ENCODE measurements at regions not wholly inside any gene's neighbourhood (a gene's known extent, or its start where the extent isn't known, plus 50 kb on each side); places are given as distances from the start of the nearest gene placed in this dataset.

DNA sequence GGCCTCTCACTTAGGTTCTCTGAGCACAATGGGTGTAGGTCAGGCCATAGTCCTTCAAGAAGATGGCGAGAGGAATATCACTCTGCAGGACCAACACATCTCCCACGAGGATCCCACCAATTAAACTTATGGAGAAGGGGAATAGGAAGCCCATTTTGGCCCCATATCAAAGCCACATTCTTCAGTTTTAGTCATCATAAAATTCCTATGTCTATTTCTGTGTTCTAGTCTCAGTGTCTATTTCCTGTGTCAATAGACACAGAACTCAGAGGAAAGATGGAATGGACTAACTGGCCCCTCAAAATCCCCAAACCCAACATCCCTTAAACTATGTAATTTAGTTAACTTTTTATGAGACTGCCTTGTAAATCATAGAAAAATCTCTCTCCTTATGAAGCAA lies 216.8 kb downstream of the HACE1 start:
- H3K4me3 ChIP-seq (ENCODE audit: low read depth, low read length): no peak overlapping the region
- no peak for DNase-seq (ENCODE audit: low read depth)
- TF ChIP-seq, protein P1, sequence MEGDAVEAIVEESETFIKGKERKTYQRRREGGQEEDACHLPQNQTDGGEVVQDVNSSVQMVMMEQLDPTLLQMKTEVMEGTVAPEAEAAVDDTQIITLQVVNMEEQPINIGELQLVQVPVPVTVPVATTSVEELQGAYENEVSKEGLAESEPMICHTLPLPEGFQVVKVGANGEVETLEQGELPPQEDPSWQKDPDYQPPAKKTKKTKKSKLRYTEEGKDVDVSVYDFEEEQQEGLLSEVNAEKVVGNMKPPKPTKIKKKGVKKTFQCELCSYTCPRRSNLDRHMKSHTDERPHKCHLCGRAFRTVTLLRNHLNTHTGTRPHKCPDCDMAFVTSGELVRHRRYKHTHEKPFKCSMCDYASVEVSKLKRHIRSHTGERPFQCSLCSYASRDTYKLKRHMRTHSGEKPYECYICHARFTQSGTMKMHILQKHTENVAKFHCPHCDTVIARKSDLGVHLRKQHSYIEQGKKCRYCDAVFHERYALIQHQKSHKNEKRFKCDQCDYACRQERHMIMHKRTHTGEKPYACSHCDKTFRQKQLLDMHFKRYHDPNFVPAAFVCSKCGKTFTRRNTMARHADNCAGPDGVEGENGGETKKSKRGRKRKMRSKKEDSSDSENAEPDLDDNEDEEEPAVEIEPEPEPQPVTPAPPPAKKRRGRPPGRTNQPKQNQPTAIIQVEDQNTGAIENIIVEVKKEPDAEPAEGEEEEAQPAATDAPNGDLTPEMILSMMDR (IDR thresholded peaks at IDR 0.05; ENCODE audit: insufficient read depth, low read depth, low read length): no peak

DNA sequence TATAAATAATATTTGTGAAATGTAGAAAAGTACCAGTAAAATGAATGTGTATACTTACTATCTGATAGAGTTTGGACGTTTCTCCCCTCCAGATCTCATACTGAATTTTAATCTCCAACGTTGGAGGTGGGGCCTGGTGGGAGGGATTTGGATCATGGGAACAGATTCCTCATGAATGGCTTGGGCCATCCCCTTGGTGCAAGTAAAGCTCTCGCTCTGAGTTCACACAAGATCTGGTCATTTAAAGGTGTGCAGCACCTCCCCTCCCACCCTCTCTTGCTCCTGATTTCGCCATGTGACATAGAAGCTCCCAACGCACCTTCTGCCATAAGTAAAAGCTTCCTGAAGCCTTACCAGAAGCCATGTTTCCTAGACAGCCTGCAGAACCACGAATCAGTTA lies 219.0 kb downstream of the HACE1 start:
- TF ChIP-seq, protein P1 (IDR thresholded peaks at IDR 0.05; ENCODE audit: insufficient read depth, low read depth, low read length): no peak
- DNase-seq (ENCODE audit: low read depth): no peak
- H3K4me3 ChIP-seq (ENCODE audit: low read depth, low read length): no peak overlapping the region

DNA sequence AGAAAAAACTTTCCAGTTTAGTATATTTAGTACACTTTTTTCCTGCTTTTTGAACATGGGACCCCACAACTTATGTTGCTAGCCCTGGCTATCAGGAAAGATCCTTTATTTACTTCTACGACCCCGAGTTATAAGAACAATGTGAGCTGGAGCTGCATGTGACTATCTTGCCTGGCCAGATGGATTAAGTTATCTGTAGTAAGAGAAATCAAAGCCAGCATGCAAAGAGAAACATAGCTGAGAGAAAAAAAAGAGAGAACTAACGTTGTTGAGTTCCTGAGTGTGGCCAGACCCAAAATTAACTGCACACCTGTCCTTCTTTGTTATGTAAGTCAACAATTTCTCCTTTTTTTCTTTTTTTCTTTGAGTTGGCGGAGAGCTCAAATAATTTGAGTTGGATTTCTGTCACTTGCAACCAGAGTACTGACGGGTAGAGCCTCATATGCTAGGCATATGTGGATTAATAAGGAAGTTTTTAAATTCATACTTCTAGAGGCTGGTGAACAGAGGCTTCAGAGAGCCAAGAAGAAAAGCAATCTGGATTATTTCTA lies 219.5 kb downstream of the HACE1 start:
- DNase-seq (ENCODE audit: low read depth): peak; percentile 36
- TF ChIP-seq, protein P1 (IDR thresholded peaks at IDR 0.05; ENCODE audit: insufficient read depth, low read depth, low read length): no peak
- no peak overlapping the region for H3K4me3 ChIP-seq (ENCODE audit: low read depth, low read length)

DNA sequence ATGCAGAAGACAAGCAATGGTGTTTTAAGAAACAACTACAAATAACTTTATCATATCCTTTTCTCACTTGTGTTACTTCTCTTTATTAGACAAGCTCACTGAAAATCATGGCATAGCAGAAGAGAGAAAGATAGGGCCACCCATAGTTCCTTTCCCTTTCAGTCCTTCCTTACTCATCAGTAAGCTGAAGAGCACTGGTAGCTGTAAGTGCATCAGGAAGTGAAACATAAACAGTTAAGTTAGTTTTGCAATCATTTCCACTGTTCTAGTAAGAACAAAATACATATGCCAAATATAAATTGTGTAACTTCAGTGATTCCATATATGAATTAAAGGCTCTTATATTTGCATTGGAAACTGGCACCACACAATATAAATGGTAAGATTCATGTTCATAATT lies 220.1 kb downstream of the HACE1 start:
- H3K4me3 ChIP-seq (ENCODE audit: low read depth, low read length): no peak overlapping the region
- peak; percentile 89 for DNase-seq (ENCODE audit: low read depth)
- TF ChIP-seq, protein P1 (IDR thresholded peaks at IDR 0.05; ENCODE audit: insufficient read depth, low read depth, low read length): no peak

GRCh38 chr6:104638841-104639290 lies 220.9 kb downstream of the HACE1 start:
- no peak overlapping the region for H3K4me3 ChIP-seq (ENCODE audit: low read depth, low read length)
- TF ChIP-seq, protein P1 (IDR thresholded peaks at IDR 0.05; ENCODE audit: insufficient read depth, low read depth, low read length): no peak

GRCh38 chr6:104633125-104633524 lies 226.6 kb downstream of the HACE1 start:
- no peak for DNase-seq (ENCODE audit: low read depth)
- no peak overlapping the region for H3K4me3 ChIP-seq (ENCODE audit: low read depth, low read length)
- TF ChIP-seq, protein P1 (IDR thresholded peaks at IDR 0.05; ENCODE audit: insufficient read depth, low read depth, low read length): no peak

More at GRCh38 chr6:104638841-104639290, 220.9 kb downstream of the HACE1 start:
- DNase-seq (ENCODE audit: low read depth): peak; percentile 88

DNA sequence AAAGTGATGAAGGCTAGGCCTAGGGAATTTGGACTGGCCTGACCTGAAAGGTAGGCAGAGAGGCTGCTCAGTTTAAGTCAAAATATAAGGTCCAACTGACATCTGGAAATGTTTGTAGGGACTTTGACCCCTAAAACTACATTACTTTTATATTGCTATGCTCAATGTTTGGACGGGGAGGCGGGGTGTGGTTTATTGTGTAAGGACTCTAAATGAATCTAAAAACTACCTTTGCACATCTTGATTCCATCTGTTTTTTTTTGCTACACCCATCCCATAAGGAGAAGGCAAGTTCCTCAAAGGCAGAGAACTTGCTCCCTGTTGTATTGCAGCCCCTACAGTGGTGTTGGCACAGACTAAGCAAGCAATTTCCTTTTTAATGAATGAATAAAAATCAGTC lies 227.1 kb downstream of the HACE1 start:
- no peak overlapping the region for H3K4me3 ChIP-seq (ENCODE audit: low read depth, low read length)
- TF ChIP-seq, protein P1 (IDR thresholded peaks at IDR 0.05; ENCODE audit: insufficient read depth, low read depth, low read length): no peak
- peak; percentile 37 for DNase-seq (ENCODE audit: low read depth)

Data from fibroblast of villous mesenchyme (primary cell).